Ureter (tissue), 1 donor: ENCODE measurements at regions not wholly inside any gene's neighbourhood (a gene's known extent, or its start where the extent isn't known, plus 50 kb on each side); places are given as distances from the start of the nearest gene placed in this dataset.
"Not testable (repeated sequence)": the region's sequence is repeated elsewhere in the genome, so short reads cannot be mapped to it uniquely, and the experiment has no call there.

Source experiments
- DNase-seq: peaks from one replicate; pipeline ENCODE4 v3.0.0-alpha.2; 2020; ENCODE audit warnings: low spot score
- donor health status: DM: yes; HTN: yes; CAD: no.

- no peak for DNase-seq
These were observed 283.9 kb upstream of the RIMS1 start for GRCh38 chr6:71602385-71603007.

DNA sequence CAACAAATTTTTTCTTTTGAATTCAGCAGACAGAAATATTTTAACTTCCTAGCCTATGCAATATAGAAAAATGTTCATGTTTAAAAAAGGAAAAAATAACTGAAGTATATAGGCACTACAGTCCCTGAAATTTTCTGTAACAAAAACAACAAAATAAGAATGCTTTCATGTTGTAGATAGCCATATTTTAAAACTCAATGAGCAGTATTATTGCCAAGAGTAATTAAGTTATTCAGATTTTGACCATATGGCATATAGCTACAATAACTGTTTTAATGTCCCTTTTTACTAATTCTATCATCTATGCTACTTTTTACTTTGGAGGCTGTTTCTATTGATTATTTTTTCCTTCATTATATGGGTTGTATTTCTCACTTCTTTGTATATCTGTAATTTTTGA is 283.3 kb upstream of the RIMS1 start:
- DNase-seq, result no peak

GRCh38 chr6:71608646-71609045 is 277.7 kb upstream of the RIMS1 start:
- no peak for DNase-seq

- DNase-seq, result no peak
These were observed 266.5 kb upstream of the RIMS1 start for GRCh38 chr6:71619836-71620235.

DNA sequence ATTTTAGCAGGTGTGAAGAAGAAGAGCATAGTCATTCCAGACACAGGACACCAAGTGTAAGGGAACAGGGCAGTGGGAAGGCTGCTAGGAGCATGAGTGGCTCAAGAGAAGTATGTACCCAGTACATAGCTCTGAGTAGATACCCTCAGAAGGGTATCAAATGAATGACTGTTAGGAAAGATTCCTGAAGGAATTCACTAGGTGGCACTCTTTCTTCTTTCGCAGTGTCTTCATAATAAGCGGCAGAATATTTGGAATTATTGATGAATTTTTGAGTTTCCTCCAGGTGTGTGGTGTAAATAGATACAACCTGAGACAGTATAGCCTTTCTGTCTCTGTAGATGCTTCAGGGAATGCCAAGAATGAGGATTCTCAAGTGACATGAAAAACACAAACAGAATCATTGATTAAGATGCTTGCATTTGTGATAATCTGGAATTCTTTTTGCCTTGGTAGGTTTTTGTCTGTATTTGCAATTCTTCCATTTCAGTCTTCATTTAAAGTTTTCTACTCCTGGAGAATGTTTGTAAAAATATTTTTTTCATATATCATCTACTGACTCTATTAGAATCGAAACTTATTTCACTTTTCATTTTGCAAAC is 264.3 kb upstream of the RIMS1 start:
- no peak for DNase-seq

DNA sequence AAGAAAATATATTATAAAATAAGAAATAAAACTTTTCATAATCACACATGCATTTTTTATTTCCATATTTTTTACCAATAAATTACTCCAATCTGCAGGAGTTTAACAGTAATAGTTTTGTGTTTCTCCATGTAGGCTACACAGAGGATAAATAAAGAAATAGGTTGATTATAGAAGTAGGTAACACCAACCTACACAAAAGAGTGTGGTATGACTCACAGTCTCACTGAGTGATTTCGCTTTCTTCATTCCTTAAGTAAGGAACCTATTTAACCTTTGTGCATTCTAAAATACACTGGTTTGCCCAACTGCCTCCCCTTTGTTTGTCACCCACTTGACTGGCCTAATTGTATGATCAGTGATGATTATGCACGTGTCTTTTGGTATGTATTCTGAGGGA is 244.2 kb upstream of the RIMS1 start:
- DNase-seq, result no peak

DNA sequence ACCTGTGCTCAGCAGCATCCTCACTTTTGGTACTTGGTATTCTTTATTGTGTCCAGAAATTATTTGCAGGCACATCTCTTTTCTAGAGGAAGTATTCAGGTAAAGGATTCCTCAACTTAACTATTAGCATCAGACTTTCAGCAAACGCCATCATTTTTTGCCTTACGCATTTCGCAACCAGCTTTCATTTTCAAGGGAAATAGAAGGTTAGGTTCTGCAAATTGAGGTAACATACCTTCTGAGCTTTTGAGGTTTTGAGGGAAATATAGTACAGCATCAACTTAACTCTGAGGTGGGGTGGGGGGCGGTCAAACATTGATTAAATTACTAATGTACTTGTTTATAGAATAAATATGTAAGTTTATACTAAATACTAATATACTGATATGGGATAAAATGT is 243.6 kb upstream of the RIMS1 start:
- no peak for DNase-seq

DNA sequence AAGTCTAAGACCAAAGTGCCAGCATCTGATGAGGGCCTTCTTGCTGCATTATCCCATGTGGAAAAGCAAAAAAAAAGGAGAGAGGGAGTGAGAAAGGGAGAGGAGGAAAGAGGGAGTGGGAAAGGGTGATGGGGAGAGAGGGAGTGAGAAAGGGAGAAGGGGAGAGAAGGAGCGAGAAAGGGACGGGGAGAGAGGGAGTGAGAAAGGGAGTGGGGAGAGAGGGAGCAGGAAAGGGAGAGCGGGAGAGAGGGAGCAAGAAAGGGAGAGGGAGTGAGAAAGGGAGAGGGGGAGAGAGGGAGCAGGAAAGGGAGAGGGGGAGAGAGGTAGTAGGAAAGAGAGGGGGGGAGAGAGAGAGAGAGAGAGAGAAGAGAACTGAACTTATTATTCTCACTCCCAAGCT is 241.1 kb upstream of the RIMS1 start:
- DNase-seq, result no peak

- no peak for DNase-seq
These were observed 236.4 kb upstream of the RIMS1 start for GRCh38 chr6:71649915-71650314.

- no peak for DNase-seq
These were observed 234.7 kb upstream of the RIMS1 start for GRCh38 chr6:71651636-71652035.

GRCh38 chr6:71656121-71656520 is 230.2 kb upstream of the RIMS1 start:
- DNase-seq, result no peak

GRCh38 chr6:71665931-71666330 is 220.4 kb upstream of the RIMS1 start:
- DNase-seq, result no peak

GRCh38 chr6:71672876-71673275 is 213.5 kb upstream of the RIMS1 start:
- no peak for DNase-seq

- no peak for DNase-seq
These were observed 211.0 kb upstream of the RIMS1 start for GRCh38 chr6:71675386-71675785.

GRCh38 chr6:71676298-71676697 is 210.1 kb upstream of the RIMS1 start:
- DNase-seq, result no peak

DNA sequence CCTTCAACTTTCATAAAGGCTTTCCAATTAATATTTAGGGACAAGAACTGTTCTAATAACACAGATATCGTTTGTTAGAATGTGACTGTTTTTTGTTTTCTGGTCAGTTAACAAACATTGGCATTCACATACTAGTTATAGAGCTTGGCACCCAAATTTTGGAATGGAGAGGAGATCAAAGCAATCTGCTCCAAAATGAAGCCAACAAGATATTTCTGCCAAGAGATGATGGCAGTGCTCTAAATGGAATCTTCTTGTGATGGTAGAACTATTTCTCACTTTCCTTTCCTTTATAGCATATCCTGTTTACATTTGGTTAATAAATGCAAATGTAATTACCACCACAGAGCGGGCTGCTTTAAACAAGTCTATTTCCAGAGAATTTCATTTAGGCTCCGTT is 208.3 kb upstream of the RIMS1 start:
- no peak for DNase-seq

DNA sequence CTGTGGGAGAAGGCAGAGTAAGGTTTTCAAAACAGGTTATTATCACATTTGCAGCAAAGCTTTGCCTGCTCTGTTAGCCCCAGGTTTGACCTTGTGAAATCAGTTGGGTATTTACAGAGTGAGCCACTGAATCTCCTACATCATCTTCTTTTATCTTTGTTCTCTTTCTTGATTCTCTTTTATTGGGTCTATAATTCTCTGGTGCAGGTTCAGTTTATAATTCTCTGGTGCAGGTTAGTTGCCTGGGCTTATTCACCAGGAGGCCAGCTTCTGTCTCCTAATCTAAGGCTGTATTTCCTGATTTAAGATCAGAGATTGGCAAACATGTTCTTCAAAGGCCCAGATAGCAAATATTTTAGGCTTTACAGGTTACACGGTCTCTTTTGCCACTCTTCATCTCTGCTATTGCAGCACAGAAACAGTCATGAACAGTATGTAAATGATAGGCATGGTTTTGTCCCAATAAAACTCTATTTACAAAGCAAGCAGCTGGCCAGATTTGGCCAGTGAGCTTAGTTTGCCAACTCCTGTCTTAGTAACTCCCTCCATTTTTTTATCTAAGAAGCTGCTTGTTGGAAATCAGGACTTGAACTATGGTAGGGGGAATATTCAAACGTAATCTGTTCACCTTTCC is 205.0 kb upstream of the RIMS1 start:
- DNase-seq, result no peak

- not testable (repeated sequence) for DNase-seq
These were observed 200.2 kb upstream of the RIMS1 start for GRCh38 chr6:71686021-71686677.

- DNase-seq, result no peak
These were observed 187.6 kb upstream of the RIMS1 start for GRCh38 chr6:71698702-71699101.

DNA sequence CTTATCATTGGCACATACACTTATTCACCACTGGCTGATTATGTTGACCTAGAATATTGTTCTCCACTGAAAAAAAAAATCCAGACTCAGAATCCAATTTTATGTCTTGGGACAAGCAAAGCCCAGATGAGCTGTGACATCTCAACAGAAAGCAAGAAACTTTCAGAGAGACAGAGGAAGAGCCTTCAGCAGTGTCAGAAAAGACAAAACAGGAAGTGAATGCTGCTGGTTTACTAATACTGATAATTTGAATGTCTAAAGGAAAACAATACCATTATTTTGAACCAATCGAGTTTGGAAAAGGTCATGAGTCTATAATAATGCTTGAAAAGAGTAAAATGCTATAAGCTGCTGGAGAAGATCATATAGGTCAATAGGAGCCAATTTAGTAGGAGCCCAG is 179.8 kb upstream of the RIMS1 start:
- DNase-seq, result no peak

DNA sequence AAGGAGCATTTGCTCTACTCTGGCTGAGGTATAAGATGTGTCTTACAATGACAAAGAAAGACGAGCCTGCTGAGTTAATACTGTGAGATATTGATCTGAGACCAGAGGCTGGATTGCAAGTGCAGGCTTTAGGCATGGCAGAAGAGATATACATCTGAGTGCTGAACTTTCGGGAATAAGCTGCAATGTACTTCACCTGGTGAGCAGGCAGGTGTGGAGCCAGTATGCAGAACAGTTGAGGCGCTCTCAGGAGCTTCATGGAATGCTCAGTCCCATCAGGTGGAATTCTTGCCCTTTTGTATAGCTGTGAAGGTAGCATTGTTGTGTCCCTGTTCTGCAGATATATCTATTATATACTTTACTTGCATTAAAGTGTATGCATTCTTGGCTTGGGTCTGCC is 179.3 kb upstream of the RIMS1 start:
- DNase-seq, result no peak

DNA sequence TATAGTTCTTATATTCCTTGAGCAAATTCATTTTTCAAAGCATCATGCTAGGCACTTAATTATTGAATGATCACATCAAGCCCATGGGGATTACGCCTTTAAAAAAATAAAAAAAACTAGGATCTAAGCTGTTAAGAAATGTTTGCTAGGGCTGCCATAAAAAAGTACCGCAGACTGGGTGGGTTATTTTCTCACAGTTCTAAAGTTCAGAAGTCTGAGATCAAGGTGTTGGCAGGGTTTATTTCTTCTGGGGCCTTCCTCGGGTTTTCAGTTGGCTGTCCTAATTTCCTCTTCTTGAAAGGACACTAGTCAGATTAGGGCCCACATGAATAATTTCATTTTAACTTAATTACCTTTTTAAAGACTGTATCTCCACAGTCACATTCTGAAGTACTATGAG is 165.6 kb upstream of the RIMS1 start:
- DNase-seq, result no peak

- DNase-seq, result no peak
These were observed 164.7 kb upstream of the RIMS1 start for GRCh38 chr6:71721642-71722041.
